IPS DF 4.7 (cell line): ENCODE measurements at regions not wholly inside any gene's neighbourhood (a gene's known extent, or its start where the extent isn't known, plus 50 kb on each side); places are given as distances from the start of the nearest gene placed in this dataset.
"Not testable (repeated sequence)": the region's sequence is repeated elsewhere in the genome, so short reads cannot be mapped to it uniquely, and the experiment has no call there.

Experiments
- DNase-seq: peaks from one replicate; pipeline ENCODE4 v3.0.0-alpha.2; 2013; ENCODE audit warnings: low spot score; ENCODE audit errors: extremely low read depth

DNA sequence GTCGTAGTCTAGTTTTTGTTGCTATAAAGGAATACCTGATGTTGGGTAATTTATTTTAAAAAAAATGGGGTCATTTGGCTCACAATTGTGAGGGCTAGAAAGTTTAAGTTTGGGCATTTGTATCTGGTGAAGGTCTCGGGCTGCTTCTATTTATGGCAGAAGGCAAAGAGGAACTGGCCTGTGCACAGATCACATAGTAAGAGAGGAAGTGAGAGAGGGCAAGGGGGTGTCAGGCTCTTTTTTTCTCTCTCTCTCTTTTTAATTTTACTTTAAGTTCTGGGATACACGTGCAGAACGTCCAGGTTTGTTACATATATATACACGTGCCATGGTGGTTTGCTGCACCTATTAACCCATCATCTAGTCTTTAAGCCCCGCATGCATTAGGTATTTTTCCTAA lies 453.3 kb downstream of the DIRAS2 start:
- no peak for DNase-seq

DNA sequence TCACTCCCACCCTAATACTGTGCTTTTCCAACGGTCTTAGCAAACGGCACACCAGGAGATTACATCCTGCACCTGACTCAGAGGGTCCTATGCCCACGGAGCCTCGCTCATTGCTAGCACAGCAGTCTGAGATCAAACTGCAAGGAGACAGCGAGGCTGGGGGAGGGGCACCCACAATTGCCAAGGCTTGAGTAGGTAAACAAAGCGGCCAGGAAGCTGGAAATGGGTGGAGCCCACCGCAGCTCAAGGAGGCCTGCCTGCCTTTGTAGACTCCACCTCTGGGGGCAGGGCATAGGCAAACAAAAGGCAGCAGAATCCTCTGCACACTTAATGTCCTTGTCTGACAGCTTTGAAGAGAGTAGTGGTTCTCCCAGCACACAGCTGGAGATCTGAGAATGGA lies 450.2 kb downstream of the DIRAS2 start:
- DNase-seq: not testable (repeated sequence)

- DNase-seq: no peak
These were observed 443.7 kb downstream of the DIRAS2 start for GRCh38 chr9:90198956-90199355.

DNA sequence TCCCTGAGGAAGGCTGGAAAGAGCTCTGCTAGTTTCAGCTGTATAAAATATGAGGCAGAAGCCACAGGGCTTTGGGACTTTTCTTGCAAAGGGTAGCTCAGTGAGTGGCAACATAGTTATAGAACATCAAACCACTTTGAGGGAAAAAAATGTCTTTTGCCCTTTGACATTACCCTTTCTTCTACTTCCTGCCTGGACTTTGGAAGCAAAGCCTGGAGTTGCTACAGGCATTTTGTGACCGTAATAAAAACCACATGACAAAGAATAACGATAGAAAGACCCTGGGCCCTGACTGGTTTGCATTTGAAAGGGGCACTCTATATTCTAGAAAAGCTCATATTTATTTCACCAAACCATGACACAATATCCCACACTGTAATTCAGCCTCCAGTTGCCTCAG lies 440.9 kb downstream of the DIRAS2 start:
- DNase-seq: no peak

DNA sequence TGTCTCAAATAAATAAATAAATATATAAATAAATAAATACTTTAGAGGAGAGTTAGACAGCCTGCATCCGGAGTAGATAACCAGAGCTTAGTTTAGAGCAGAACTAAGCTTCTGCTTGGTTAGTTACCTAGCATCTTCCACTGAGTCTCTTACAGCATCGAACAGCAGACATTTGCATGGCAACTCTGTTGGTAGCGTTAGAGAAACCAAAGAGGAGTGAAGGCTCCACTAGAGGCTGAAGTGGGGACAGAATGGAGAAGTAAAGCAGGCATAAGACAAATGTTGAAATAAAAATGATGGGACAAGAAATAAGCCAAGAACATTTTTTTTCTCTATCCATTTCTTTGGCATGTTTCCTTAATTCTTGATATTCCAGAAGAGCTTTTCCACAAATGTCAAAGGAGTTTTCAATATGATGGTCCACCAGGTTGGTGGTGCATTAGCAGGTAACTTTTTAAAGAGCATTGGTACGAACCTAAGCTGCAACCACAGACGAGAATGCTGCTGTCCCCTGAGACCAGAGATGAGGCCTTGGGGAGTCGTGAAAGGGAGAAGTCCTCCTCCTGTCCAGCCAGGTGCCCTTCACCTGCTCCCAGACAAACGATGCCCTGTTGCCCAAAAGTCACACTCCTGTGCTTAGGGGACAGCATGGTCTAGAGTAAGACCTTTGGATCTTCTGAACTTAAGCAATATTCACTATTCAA lies 438.3 kb downstream of the DIRAS2 start:
- DNase-seq: no peak

GRCh38 chr9:90213045-90213444 lies 429.6 kb downstream of the DIRAS2 start:
- DNase-seq: not testable (repeated sequence)

DNA sequence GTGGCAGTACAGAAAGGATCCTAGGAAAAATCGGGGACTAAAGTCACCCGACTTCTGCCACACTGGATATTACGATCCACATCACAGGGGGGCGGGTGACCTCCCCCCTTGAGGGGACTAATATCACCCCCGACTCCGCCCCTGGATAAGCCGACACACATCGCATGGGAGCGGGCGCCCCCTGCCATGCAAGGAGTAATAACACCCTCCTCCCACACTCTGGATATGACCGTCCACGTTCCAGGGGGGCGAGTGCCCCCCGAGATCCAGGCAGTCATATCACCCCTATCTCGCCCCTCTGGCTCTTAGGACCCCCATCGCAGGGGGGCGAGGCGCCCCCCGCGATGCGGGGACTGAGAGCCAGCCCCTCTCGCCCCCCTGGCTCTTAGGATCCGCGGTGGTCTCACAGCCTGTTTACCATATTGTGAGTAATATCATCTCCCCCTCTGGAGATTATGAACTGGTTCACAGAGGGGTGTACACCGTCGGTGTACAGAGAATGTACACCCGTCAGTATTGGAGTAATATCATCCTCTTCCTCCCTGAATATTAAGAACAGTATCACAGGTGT lies 423.0 kb downstream of the DIRAS2 start:
- no peak for DNase-seq

- DNase-seq: not testable (repeated sequence)
These were observed 420.7 kb downstream of the DIRAS2 start for GRCh38 chr9:90221899-90222298.

DNA sequence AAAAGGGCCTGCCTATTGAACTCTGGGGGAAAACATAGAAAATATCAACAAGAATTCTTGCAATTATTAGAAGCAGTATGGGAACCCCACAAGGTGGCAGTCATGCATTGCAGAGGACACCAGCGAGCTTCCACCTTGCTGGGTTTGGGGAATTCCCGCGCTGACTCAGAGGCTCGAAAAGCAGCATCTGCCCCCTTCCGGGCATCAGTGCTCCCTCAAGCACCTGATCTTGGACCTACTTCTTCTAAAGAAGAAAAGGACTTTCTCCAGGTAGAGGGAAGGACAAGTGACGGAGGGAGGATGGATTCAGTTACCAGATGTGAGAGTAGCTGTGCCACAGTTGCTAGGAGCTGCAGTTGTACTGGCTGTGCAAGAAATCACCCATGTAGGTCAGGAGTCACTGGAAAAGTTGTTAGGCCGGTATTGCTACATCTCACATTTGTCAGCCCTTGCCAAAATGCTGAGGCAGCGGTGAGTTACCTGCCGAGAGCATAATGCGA lies 415.7 kb downstream of the DIRAS2 start:
- peak; percentile 25 for DNase-seq

- DNase-seq: not testable (repeated sequence)
These were observed 409.5 kb downstream of the DIRAS2 start for GRCh38 chr9:90233081-90233480.

- DNase-seq: no peak
These were observed 402.1 kb downstream of the DIRAS2 start for GRCh38 chr9:90240541-90240940.

- DNase-seq: no peak
These were observed 397.0 kb downstream of the DIRAS2 start for GRCh38 chr9:90245661-90246060.

DNA sequence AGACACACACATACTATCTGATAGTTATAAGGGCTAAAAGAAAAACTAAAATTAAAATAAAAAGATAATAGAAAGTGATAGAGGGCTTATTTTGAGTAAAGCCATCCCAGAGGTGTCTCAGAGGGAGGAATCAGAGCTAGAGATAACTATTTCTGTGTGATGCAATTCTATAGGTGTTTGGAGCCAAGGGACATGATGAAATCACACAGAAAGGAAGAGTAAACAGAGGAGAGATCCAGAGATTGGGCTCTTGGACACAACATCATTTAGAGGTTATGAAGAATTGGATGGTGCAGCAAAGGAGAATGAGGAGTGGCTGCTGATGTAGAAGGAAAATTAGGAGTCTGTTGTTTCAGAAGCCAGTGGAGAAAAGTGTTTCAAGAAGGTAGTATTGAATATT lies 393.5 kb downstream of the DIRAS2 start:
- no peak for DNase-seq

GRCh38 chr9:90251316-90251715 lies 391.3 kb downstream of the DIRAS2 start:
- DNase-seq: no peak

DNA sequence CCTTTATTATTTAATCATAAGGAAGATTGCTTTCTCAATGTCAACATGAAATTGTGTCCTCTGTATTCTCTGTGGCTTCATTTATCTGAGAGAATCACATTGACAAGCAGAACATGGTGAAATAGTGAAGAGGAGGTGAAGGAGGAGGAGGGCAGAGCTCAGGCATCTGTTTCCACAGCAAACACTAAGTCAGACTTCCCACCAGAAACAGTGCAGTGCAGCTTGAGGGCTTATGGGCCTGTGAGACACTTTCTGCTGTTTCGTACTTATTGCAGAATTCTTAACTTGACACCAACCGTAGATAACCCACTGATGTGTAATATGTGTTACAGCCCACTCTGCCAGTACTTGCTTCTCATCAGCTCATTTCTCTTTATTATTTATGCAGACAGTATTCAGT lies 386.3 kb downstream of the DIRAS2 start:
- DNase-seq: no peak

DNA sequence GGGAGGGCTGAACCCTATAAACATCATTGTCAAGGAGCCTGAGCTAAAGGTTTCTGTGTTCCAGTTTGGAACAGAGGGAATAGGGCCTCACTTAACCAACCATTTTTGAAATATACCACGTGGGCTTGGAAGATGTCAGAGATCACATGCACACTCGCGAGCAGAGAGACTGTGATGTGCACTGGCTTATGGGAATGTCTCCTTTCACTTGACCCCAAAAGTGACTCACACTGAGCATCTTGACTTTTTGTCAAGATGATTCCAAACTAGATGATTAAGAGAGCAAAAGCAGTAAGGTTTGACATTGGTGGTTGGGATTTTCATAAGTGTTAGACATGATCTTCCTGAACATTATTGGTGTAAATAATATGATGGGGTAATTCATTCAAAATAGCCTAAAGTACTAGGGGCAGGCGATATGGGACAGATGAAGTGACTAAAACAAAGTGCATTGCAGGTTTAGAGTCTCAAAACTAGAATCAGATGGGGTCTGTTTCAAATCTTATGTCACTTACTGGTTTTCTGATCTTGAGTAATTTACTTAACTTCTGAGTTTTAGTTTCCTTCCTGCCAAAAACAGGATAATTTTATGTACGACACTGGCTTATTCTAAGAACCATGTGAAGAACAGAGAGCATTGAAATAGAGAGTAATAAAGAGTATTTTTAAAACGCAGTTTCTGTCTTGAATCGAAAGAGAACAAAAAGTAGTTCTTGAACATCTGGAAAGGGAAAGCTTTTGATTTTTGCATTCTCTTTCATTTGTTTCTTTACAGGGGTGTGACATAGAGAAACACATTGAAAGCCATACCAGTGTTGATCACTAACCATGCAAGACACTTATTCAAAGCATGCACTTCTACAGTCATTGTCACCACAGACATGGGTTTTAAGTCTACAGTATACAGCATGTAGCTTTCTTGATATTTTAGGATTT lies 383.0 kb downstream of the DIRAS2 start:
- no peak for DNase-seq

DNA sequence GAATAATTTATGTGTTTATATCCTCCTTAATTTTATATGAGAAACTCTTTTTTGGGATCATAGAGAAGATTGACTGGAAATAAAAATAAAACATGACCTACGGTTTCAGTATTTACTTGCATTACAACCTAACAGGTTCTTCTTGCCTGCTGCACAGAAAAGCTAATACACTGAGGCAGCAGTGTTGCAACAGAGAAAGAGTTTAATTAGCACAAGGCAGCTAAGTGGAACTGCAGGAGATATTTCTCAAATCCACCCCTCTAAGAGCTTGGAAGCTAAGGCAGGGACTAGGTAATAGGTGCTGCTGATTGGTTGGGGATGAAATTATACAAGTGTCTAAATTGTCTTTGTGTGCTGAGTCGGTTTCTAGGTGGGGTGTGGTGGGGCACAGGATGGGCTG lies 380.9 kb downstream of the DIRAS2 start:
- DNase-seq: no peak

- DNase-seq: no peak
These were observed 374.0 kb downstream of the DIRAS2 start for GRCh38 chr9:90268613-90269012.

GRCh38 chr9:90271707-90272106 lies 370.9 kb downstream of the DIRAS2 start:
- no peak for DNase-seq

DNA sequence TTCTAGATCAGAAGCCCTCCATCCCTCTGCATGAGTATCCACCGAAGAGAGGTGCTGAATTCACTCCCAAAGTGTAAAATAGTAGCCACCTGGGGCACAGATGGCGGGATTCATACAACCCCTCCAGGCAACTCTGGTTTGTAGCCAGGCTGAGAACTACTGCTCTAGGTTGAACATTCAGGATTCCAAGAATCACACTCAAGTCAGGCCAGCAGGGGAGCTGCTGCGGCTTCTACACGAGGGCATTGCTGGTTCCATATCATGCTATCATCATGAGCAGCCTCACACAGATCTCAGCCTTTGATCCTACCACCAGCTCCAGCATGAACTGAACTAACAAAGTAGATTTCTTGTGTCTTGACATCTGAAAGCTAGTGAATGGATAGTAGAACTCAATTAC lies 367.9 kb downstream of the DIRAS2 start:
- DNase-seq: no peak

- DNase-seq: no peak
These were observed 356.7 kb downstream of the DIRAS2 start for GRCh38 chr9:90285946-90286345.
